ENCODE measurements at regions not wholly inside any gene's neighbourhood (a gene's known extent, or its start where the extent isn't known, plus 50 kb on each side); places are given as distances from the start of the nearest gene placed in this dataset.

DNA sequence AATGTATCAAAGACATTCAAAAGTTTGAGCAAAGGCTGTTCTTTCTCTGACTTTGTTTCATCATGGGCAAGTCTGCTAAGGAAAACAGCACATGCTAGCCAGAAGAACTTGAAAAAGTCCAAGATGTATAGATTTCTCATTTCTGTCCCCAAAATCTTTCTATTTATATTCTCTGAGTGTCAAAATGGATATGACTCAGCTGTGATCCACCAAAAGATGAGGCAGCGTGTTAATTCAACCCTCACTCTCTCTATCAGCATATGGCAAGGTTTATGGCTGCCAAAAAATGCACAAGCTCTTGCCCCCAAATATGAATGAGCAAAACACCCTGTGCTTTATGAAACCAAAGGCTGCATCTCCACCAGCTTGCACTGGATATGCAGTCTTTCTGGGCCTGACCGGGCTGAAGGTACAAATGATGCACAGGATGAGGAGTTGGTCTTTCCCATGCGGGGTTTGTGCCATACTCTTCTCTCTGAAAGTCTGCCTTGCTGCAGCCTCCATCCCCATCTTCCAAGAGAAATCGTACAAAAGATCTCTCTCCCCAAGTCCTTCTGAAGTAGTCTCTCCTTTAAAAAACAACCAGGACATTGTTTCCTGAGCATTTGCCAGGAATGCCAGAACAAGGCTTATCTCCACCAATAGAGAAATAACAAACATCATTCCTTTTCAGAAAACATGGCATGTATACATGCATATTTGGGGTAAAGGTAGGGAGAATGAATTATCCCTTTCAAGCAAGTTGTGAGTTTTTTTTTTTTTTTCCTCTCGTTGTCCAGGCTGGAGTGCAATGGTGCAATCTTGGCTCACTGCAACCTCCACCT is 203.4 kb downstream of the TMX1 start:
- FAIRE-seq (no peak), DNase-seq (ENCODE audit: insufficient read length, low spot score) (no peak)
- TF ChIP-seq, protein P1, sequence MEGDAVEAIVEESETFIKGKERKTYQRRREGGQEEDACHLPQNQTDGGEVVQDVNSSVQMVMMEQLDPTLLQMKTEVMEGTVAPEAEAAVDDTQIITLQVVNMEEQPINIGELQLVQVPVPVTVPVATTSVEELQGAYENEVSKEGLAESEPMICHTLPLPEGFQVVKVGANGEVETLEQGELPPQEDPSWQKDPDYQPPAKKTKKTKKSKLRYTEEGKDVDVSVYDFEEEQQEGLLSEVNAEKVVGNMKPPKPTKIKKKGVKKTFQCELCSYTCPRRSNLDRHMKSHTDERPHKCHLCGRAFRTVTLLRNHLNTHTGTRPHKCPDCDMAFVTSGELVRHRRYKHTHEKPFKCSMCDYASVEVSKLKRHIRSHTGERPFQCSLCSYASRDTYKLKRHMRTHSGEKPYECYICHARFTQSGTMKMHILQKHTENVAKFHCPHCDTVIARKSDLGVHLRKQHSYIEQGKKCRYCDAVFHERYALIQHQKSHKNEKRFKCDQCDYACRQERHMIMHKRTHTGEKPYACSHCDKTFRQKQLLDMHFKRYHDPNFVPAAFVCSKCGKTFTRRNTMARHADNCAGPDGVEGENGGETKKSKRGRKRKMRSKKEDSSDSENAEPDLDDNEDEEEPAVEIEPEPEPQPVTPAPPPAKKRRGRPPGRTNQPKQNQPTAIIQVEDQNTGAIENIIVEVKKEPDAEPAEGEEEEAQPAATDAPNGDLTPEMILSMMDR (IDR thresholded peaks at IDR 0.05; ENCODE audit: insufficient read depth, missing control alignments), result no peak

DNA sequence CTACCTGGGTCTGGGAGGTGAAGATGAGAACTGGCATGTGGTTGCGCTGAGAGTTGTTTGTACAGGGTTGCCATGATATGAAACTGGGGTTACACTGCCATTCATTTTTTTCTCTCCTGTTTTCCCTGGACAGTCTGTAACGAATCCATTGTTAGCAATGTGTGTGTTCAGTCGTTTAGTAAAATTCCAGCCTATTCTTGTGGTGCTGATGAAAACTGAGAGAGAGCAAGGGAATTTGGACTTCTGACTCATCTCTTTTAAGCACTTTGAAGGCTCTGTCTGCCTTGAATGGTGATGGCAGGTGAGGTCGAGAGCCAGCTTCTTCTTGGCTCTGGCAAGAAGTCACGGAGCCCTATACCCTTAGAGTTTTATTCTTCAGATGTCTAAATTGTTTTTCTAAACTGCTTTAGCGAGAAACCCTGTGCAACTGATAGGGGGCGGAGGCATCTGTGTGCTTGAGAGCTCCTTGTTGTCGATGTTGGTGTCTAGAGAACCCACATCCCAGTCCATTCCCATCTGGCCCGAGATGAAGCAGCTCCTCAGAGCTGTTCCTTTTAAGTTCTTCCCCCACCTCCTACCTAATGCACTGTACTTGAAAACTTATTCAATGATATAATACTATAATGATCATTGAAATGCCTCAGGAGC is 204.4 kb downstream of the TMX1 start:
- TF ChIP-seq, protein P1 (IDR thresholded peaks at IDR 0.05; ENCODE audit: insufficient read depth, missing control alignments), result no peak
- no peak for FAIRE-seq

DNA sequence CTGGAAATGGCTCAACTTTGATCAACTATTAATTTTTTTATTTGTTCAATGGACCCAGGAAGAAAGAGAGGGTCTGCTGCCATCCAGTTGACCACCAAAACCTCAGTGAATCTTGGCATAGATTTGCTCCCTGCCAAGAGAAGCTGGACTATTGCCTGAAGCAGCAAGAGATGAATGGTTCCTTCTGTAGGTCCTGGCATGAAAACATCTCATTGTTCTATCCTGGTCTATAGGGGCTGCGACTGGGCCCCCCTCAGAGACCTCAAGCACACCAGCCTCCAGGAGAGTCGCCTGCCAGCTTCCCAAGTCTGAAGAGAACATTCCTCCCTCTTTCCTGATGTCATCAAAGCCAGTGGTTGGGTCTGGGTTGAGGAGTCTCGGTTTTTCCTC is 204.9 kb downstream of the TMX1 start:
- FAIRE-seq (no peak), DNase-seq (ENCODE audit: insufficient read length, low spot score) (no peak)
- TF ChIP-seq, protein P1 (IDR thresholded peaks at IDR 0.05; ENCODE audit: insufficient read depth, missing control alignments), result no peak

More for the DNA sequence above, 204.4 kb downstream of the TMX1 start:
- DNase-seq (ENCODE audit: insufficient read length, low spot score), result no peak

DNA sequence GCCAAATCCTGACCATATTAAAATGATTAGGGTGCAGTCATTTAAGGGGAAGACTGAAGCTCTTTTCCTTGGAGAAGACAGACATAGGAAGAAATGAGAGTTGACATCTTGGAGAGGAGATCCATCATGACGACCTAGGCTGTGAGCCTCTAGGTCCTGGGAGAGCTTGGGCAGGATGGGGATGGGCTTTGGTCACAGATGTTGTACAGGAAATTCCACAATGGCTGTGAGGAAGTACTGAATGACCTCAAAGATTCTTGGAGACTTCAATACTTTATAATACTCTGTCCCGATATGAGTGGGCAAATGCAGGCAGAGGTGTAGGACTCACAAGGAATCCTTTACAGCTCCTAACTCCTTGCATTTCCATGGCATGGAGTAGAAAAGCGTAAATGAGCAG is 204.9 kb upstream of the FRMD6 start:
- FAIRE-seq, result no peak
- TF ChIP-seq, protein P1 (IDR thresholded peaks at IDR 0.05; ENCODE audit: insufficient read depth, missing control alignments), result no peak
- no peak for DNase-seq (ENCODE audit: insufficient read length, low spot score)

DNA sequence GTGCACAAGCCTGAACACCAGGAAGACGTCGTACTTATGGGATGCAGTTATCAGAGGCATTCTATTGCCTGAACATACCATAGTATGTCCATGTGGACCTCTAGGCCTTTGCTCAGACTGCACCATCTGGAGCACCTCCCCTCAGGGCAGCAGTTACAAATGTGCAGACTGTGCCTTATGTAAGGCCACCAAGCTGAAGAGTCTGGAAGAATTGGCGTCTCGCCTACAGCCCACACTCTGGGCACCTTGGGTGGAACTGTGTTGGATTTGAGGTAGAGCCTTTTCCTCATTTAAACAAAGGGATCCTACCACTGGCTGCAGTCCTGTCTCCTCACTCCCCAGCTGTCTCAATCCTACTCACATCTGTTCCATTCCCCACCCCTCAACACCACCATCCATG is 204.3 kb upstream of the FRMD6 start:
- TF ChIP-seq, protein P1 (IDR thresholded peaks at IDR 0.05; ENCODE audit: insufficient read depth, missing control alignments), result no peak
- FAIRE-seq, result no peak

DNA sequence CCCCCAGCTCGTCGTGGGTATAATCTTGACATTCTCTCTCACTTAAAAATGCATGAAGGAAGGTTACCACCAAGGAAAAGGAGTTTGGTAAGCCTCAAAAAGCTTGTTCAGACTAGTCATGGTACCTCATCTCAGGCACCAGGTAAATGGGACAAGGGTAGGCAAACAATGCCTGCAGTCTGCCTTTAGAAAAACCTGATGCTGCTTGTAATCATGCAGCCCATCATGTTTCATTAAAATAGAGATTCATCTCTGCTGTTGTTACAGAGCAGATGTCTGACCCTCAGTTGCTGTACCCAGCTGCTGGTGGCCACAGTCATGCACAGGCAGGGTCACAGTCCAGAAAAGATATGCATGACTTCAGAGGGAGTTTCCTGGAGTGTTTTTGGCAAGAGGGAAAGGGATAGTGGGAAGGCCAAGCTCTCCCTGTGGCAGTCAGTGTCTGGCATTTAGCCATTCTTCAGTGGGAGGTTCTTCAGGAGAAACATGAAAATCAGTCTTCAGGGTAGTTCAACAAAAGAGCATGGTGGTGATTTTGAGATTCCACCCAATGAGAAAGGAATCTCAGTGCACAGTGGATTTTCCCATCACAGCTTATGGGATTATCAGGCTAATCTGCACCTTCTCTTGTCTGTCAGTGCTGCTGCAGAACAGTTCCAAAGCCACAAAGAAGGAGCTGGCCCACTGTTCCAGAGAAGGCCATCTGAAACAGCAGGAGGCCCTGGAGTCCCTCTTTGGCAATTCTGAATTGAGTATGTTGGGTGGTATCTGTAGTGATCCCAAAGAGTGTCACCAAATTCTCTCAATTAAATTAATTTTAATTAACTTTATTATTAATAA is 202.7 kb upstream of the FRMD6 start:
- FAIRE-seq, result no peak
- TF ChIP-seq, protein P1 (IDR thresholded peaks at IDR 0.05; ENCODE audit: insufficient read depth, missing control alignments), result no peak
- no peak for DNase-seq (ENCODE audit: insufficient read length, low spot score)

More for the DNA sequence above, 204.3 kb upstream of the FRMD6 start:
- no peak for DNase-seq (ENCODE audit: insufficient read length, low spot score)

Measured in D721Med (cell line).